GM12878 (cell line): ENCODE measurements at regions not wholly inside any gene's neighbourhood (a gene's known extent, or its start where the extent isn't known, plus 50 kb on each side); places are given as distances from the start of the nearest gene placed in this dataset.

Experiments
- ATAC-seq: fragments of 200-7000 bp; cut with Tn5 transposase; 3 replicates; pipeline ENCODE4 v1.9.1; 2020; ENCODE audit warnings: mild to moderate bottlenecking, moderate library complexity
- BruUV-seq: library from RNA; stranded (reverse); fragments of 400-500 nt; replicated peaks from 2 replicates; lab custom pipeline; 2021; lab: Mats Ljungman, UMichigan
- CTCF ChIA-PET: fragments of 300-600 bp; sonication (Branson Sonifier 250); formaldehyde crosslinking; extraction: SDS; loops from one replicate; lab custom pipeline; 2021; ENCODE audit warnings: inconsistent platforms; lab: Yijun Ruan, JAX
- POLR2A ChIA-PET: fragments of 350-600 bp; formaldehyde crosslinking; extraction: SDS; loops from one replicate; lab custom pipeline; 2021; ENCODE audit warnings: inconsistent platforms; lab: Charles Lee
- RAD21 ChIA-PET: fragments of 300-600 bp; sonication (Branson Sonifier 250); formaldehyde crosslinking; loops from one replicate; lab custom pipeline; 2023; ENCODE audit warnings: antibody characterized with exemption; ENCODE audit not compliant: unreplicated experiment; lab: Charles Lee
- SMC1A ChIA-PET: fragments of 300-600 bp; sonication (Branson Sonifier 250); formaldehyde crosslinking; loops from one replicate; lab custom pipeline; 2023; ENCODE audit not compliant: unreplicated experiment, uncharacterized antibody; lab: Charles Lee
- DNase-seq: peaks from one replicate; pipeline ENCODE4 v3.0.0-alpha.2; 2011; ENCODE audit warnings: low read depth, low spot score
- FAIRE-seq: peaks from 3 replicates; lab custom pipeline; 2011; peaks lifted over from hg19 to GRCh38; lab: Jason Lieb, UNC
- H2AFZ ChIP-seq: 2 replicates; pipeline ENCODE4 v1.6.0; 2011; ENCODE audit warnings: low read depth, low read length, control low read depth; ENCODE audit not compliant: control insufficient read depth
- H3K27ac ChIP-seq: 2 replicates; pipeline ENCODE4 v1.5.1; 2011; ENCODE audit warnings: control low read depth; ENCODE audit not compliant: control insufficient read depth, insufficient read depth
- H3K27me3 ChIP-seq, 2 experiments: replicated peaks in 1 of 2; 2 replicates each; pipeline versions ENCODE4 v1.6.0 to v1.6.1; 2011; ENCODE audit warnings: low read length in 1 of 2; ENCODE audit not compliant: control insufficient read depth in 2 of 2, insufficient read depth in 2 of 2
- H3K36me3 ChIP-seq, 2 experiments: 2 replicates each; pipeline ENCODE4 v1.5.1; 2011; ENCODE audit warnings: low read length in 1 of 2; ENCODE audit not compliant: control insufficient read depth in 2 of 2, insufficient read depth in 2 of 2
- H3K4me1 ChIP-seq: 2 replicates; pipeline ENCODE4 v1.6.1; 2011; ENCODE audit warnings: mild to moderate bottlenecking, low read length, moderate library complexity, mixed read lengths; ENCODE audit not compliant: control insufficient read depth, insufficient read depth
- H3K4me2 ChIP-seq: 2 replicates; pipeline ENCODE4 v1.6.0; 2011; ENCODE audit warnings: control low read depth; ENCODE audit not compliant: control insufficient read depth, insufficient read depth
- H3K4me3 ChIP-seq: fragments of 200-600 bp; sonication (generic); 2 replicates; pipeline ENCODE4 v1.5.1; 2016
- H3K79me2 ChIP-seq: 2 replicates; pipeline ENCODE4 v1.6.0; 2011; ENCODE audit warnings: low read length; ENCODE audit not compliant: control insufficient read depth, insufficient read depth
- H3K9ac ChIP-seq: 2 replicates; pipeline ENCODE4 v1.8.0; 2011; ENCODE audit warnings: low read length, control low read depth, mixed read lengths; ENCODE audit not compliant: control insufficient read depth, insufficient read depth
- H3K9me3 ChIP-seq: replicated peaks from 3 replicates; pipeline ENCODE4 v1.5.1; 2011; ENCODE audit warnings: mild to moderate bottlenecking, low read length; ENCODE audit not compliant: control insufficient read depth, insufficient read depth
- H4K20me1 ChIP-seq: 2 replicates; pipeline ENCODE4 v1.6.0; 2011; ENCODE audit not compliant: control insufficient read depth, insufficient read depth
- IRF4 ChIP-seq: IDR thresholded peaks from 2 replicates; pipeline ENCODE4 v1.6.1; 2011; ENCODE audit warnings: low read depth, low read length
- KLF5 ChIP-seq: fragments of 450-650 bp; IDR thresholded peaks from 2 replicates; pipeline ENCODE4 v1.6.1; 2014; ENCODE audit warnings: mild to moderate bottlenecking; ENCODE audit not compliant: partially characterized antibody
- MTA3 ChIP-seq: IDR thresholded peaks from 2 replicates; pipeline ENCODE4 v1.6.1; 2012; ENCODE audit warnings: low read length, inconsistent platforms, borderline replicate concordance
- RFX5 ChIP-seq: IDR thresholded peaks from 2 replicates; pipeline ENCODE4 v1.6.1; 2011; ENCODE audit warnings: low read depth, low read length, improper control_type of control experiment
- SRF ChIP-seq, 2 experiments: IDR thresholded peaks; 2 replicates each; pipeline ENCODE4 v1.6.1; 2011; ENCODE audit warnings: low read depth in 2 of 2, low read length in 2 of 2, mild to moderate bottlenecking in 1 of 2, moderate library complexity in 1 of 2
- TCF7 ChIP-seq: IDR thresholded peaks from 2 replicates; pipeline ENCODE4 v1.6.1; 2014; ENCODE audit warnings: antibody characterized with exemption, borderline replicate concordance
- WGBS: methylation state at CpG from one replicate; pipeline ENCODE4 v1.1.6; 2016; ENCODE audit warnings: low lambda C conversion rate; ENCODE audit not compliant: insufficient replicate concordance, insufficient coverage; ENCODE audit errors: missing lambda C conversion rate; 5-methylcytosine and 5-hydroxymethylcytosine counted together
- in situ Hi-C: fragments of 300-500 bp; cut with MboI; formaldehyde crosslinking; loops from 9 replicates; pipeline ENCODE4 v1.14.3; 2018; ENCODE audit warnings: mixed read lengths
- intact Hi-C: fragments of 100-400 bp; cut with micrococcal nuclease; formaldehyde crosslinking; loops from one replicate; pipeline ENCODE4 v1.14.2; 2022; ENCODE audit not compliant: unreplicated experiment
- TF ChIP-seq, protein P1 (sequence below): fragments of 150-350 bp; IDR thresholded peaks from 2 replicates; pipeline ENCODE4 v1.6.1; 2016; ENCODE audit warnings: low read depth, low read length

DNA sequence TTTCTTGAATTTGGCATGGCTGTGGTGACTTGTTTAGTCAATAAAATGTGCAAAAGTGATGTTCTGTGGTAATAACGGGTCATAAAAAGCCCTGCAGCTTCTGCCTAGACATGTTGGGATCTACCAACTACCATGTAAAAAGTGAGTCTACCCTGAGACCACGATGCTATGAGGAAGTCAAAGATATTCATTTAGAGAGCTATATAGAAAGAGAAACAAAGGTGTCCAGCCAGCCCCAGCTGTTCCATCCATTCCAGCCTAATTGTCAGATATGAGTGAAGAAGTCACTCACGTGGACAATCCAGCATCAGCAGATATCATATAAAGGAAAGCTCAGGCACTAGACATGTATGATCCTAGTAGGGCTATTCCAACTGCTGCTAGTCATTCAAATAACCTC is 117.2 kb upstream of the SSTR1 start:
- intact Hi-C loops = no loop called here
- Histone ChIP-seq H3K9ac (no peak overlapping the region), H3K4me3 (no peak overlapping the region), H3K27me3 (no peaks in the 10 kb centered on the region), H3K79me2 (no peaks in the 10 kb centered on the region), H3K36me3 (no peaks in the 10 kb centered on the region), H3K9me3 (no peaks in the 10 kb centered on the region; the same call in 2 of the 3 replicates), H4K20me1 (no peaks in the 10 kb centered on the region), H3K4me1 (no peaks in the 10 kb centered on the region), H3K27ac (no peak overlapping the region), H3K4me2 (no peak overlapping the region), H2AFZ (no peak overlapping the region)
- TF ChIP-seq RFX5 = no peak
- no peak for TF ChIP-seq TCF7
- TF ChIP-seq IRF4 = no peak
- no peak for TF ChIP-seq MTA3
- TF ChIP-seq, protein P1, sequence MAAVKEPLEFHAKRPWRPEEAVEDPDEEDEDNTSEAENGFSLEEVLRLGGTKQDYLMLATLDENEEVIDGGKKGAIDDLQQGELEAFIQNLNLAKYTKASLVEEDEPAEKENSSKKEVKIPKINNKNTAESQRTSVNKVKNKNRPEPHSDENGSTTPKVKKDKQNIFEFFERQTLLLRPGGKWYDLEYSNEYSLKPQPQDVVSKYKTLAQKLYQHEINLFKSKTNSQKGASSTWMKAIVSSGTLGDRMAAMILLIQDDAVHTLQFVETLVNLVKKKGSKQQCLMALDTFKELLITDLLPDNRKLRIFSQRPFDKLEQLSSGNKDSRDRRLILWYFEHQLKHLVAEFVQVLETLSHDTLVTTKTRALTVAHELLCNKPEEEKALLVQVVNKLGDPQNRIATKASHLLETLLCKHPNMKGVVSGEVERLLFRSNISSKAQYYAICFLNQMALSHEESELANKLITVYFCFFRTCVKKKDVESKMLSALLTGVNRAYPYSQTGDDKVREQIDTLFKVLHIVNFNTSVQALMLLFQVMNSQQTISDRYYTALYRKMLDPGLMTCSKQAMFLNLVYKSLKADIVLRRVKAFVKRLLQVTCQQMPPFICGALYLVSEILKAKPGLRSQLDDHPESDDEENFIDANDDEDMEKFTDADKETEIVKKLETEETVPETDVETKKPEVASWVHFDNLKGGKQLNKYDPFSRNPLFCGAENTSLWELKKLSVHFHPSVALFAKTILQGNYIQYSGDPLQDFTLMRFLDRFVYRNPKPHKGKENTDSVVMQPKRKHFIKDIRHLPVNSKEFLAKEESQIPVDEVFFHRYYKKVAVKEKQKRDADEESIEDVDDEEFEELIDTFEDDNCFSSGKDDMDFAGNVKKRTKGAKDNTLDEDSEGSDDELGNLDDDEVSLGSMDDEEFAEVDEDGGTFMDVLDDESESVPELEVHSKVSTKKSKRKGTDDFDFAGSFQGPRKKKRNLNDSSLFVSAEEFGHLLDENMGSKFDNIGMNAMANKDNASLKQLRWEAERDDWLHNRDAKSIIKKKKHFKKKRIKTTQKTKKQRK = no peak
- no peak for TF ChIP-seq SRF (IDR thresholded peaks at IDR 0.05; ENCODE audit: low read depth in 2 of 2, low read length in 2 of 2)
- TF ChIP-seq KLF5 = no peak
- WGBS = 0% methylated on average over 3 of the region's 3 CpGs
- ChIA-PET RAD21 (no interaction called here), POLR2A (no interaction called here), SMC1A (no interaction called here), CTCF (no interaction called here)
- DNase-seq (no peak), ATAC-seq (no peak), FAIRE-seq (no peak)
- no TSS peak for BruUV-seq
- in situ Hi-C loops = no loop called here
